Lower lobe of right lung (tissue), 2 donors: ENCODE measurements at regions not wholly inside any gene's neighbourhood (a gene's known extent, or its start where the extent isn't known, plus 50 kb on each side); places are given as distances from the start of the nearest gene placed in this dataset.
"Not testable (repeated sequence)": the region's sequence is repeated elsewhere in the genome, so short reads cannot be mapped to it uniquely, and the experiment has no call there.

ENCODE experiments used
- ATAC-seq, 2 donors: fragments of 200-7000 bp; cut with Tn5 transposase; one replicate each; pipeline ENCODE4 v1.9.1; 2020 to 2022; ENCODE audit warnings: mild to moderate bottlenecking in 2 of 2, moderate library complexity in 2 of 2
- DNase-seq: peaks from one replicate; pipeline ENCODE4 v3.0.0-alpha.2; 2020
- H3K27ac ChIP-seq: fragments of 200-600 bp; one replicate; pipeline ENCODE4 v1.8.0; 2022
- H3K27me3 ChIP-seq: fragments of 200-600 bp; one replicate; pipeline ENCODE4 v1.8.0; 2022; ENCODE audit warnings: low read depth
- H3K36me3 ChIP-seq: fragments of 200-600 bp; one replicate; pipeline ENCODE4 v1.8.0; 2022; ENCODE audit warnings: mild to moderate bottlenecking
- H3K4me1 ChIP-seq: fragments of 200-600 bp; one replicate; pipeline ENCODE4 v1.8.0; 2022
- H3K4me3 ChIP-seq: fragments of 200-600 bp; one replicate; pipeline ENCODE4 v1.8.0; 2022; ENCODE audit warnings: mild to moderate bottlenecking
- H3K9me3 ChIP-seq: fragments of 200-600 bp; one replicate; pipeline ENCODE4 v1.8.0; 2022
- CTCF ChIP-seq: fragments of 200-600 bp; IDR thresholded peaks from one replicate; pipeline ENCODE4 v1.8.0; 2022; ENCODE audit warnings: antibody characterized with exemption, mild to moderate bottlenecking
- intact Hi-C: fragments of 100-400 bp; cut with DNase I; formaldehyde crosslinking; loops from one replicate; pipeline ENCODE4 v1.11.0; 2022
- donor health status: DM: no; HTN: yes; CAD: no; lungs with severe emphysema.

- H3K4me3 ChIP-seq, H3K9me3 ChIP-seq, intact Hi-C loops, ATAC-seq, H3K27me3 ChIP-seq, H3K36me3 ChIP-seq, DNase-seq, H3K27ac ChIP-seq: not testable (repeated sequence)
- peaks cover 16% of the 10 kb centered on the region for H3K4me1 ChIP-seq
These were observed 50.5 kb upstream of the MED13L start for GRCh38 chr12:116327992-116328391.

GRCh38 chr12:116331876-116332275 lies 54.4 kb upstream of the MED13L start:
- Histone ChIP-seq H3K36me3 (no peaks in the 10 kb centered on the region), H3K4me3 (no peak overlapping the region), H3K4me1 (no peaks in the 10 kb centered on the region), H3K27ac (no peak overlapping the region), H3K27me3 (no peaks in the 10 kb centered on the region), H3K9me3 (no peaks in the 10 kb centered on the region)
- TF ChIP-seq CTCF: no peak
- intact Hi-C loops: no loop called here
- no peak for ATAC-seq
- no peak for DNase-seq

- no peaks in the 10 kb centered on the region for H3K27me3 ChIP-seq
- intact Hi-C loops: no loop called here
- H3K36me3 ChIP-seq: no peaks in the 10 kb centered on the region
- ATAC-seq (peak; percentile 66 to 86), DNase-seq (no peak)
- TF ChIP-seq CTCF: no peak
- no peak overlapping the region for H3K4me3 ChIP-seq
- no peaks in the 10 kb centered on the region for H3K4me1 ChIP-seq
- H3K9me3 ChIP-seq: no peaks in the 10 kb centered on the region
- no peak overlapping the region for H3K27ac ChIP-seq
These were observed 55.4 kb upstream of the MED13L start for GRCh38 chr12:116332705-116333380.

- no peaks in the 10 kb centered on the region for H3K36me3 ChIP-seq
- no peaks in the 10 kb centered on the region for H3K27me3 ChIP-seq
- no peaks in the 10 kb centered on the region for H3K4me1 ChIP-seq
- intact Hi-C loops: no loop called here
- no peak overlapping the region for H3K4me3 ChIP-seq
- TF ChIP-seq CTCF: no peak
- ATAC-seq (no peak), DNase-seq (no peak)
- H3K9me3 ChIP-seq: no peaks in the 10 kb centered on the region
- no peak overlapping the region for H3K27ac ChIP-seq
These were observed 55.9 kb upstream of the MED13L start for GRCh38 chr12:116333402-116333801.

- no peak for TF ChIP-seq CTCF
- no peak overlapping the region for H3K27ac ChIP-seq
- intact Hi-C loops: no loop called here
- H3K36me3 ChIP-seq: no peaks in the 10 kb centered on the region
- H3K9me3 ChIP-seq: no peaks in the 10 kb centered on the region
- peak; percentile 51 to 73 for ATAC-seq
- H3K27me3 ChIP-seq: no peaks in the 10 kb centered on the region
- H3K4me3 ChIP-seq: no peak overlapping the region
- H3K4me1 ChIP-seq: no peaks in the 10 kb centered on the region
- DNase-seq: peak; percentile 58
These were observed 59.1 kb upstream of the MED13L start for GRCh38 chr12:116336542-116337065.

- DNase-seq (no peak), ATAC-seq (no peak)
- intact Hi-C loops: no loop called here
- H3K4me1 ChIP-seq: no peaks in the 10 kb centered on the region
- no peak overlapping the region for H3K4me3 ChIP-seq
- no peaks in the 10 kb centered on the region for H3K9me3 ChIP-seq
- TF ChIP-seq CTCF: no peak
- no peaks in the 10 kb centered on the region for H3K36me3 ChIP-seq
- H3K27me3 ChIP-seq: no peaks in the 10 kb centered on the region
- no peak overlapping the region for H3K27ac ChIP-seq
These were observed 59.8 kb upstream of the MED13L start for GRCh38 chr12:116337312-116337711.
